ENCODE measurements at regions not wholly inside any gene's neighbourhood (a gene's known extent, or its start where the extent isn't known, plus 50 kb on each side); places are given as distances from the start of the nearest gene placed in this dataset.
"Not testable (repeated sequence)": the region's sequence is repeated elsewhere in the genome, so short reads cannot be mapped to it uniquely, and the experiment has no call there.

- not testable (repeated sequence) for TF ChIP-seq CTCF (conservative IDR thresholded peaks at IDR 0.05 in 1 of 2, IDR thresholded peaks at IDR 0.05 in 1 of 2; ENCODE audit: extremely low read depth in 1 of 2, insufficient read depth in 1 of 2, low read depth in 1 of 2, low read length in 2 of 2); EZH2 (IDR thresholded peaks at IDR 0.05; ENCODE audit: borderline replicate concordance, low read length)
These were observed 74.8 kb upstream of the NBPF20 start for GRCh38 chr1:145500251-145500650.
